K562 (cell line): ENCODE measurements at regions not wholly inside any gene's neighbourhood (a gene's known extent, or its start where the extent isn't known, plus 50 kb on each side); places are given as distances from the start of the nearest gene placed in this dataset.
"Not testable (repeated sequence)": the region's sequence is repeated elsewhere in the genome, so short reads cannot be mapped to it uniquely, and the experiment has no call there.

Source experiments
- ATAC-seq: fragments of 200-7000 bp; cut with Tn5 transposase; 3 replicates; pipeline ENCODE4 v1.9.1; 2020; ENCODE audit warnings: moderate library complexity
- BruUV-seq: library from RNA; stranded (reverse); fragments of 400-500 nt; replicated peaks from 2 replicates; lab custom pipeline; 2021; lab: Mats Ljungman, UMichigan
- CTCF ChIA-PET: fragments of 300-600 bp; formaldehyde crosslinking; extraction: SDS; loops from one replicate; lab custom pipeline; 2021; ENCODE audit warnings: low intra/inter-chr PET ratio; lab: Yijun Ruan, JAX
- POLR2A ChIA-PET: fragments of 300-600, 350-650 bp; sonication (Branson Sonifier 250); formaldehyde crosslinking; extraction: SDS; loops from one replicate; lab custom pipeline; 2021; ENCODE audit warnings: antibody characterized with exemption, inconsistent platforms; lab: Yijun Ruan, JAX
- DNase-seq, 4 experiments: peaks; one replicate each; pipeline versions ENCODE4 v3.0.0 to v3.0.0-alpha.2; 2011 to 2018; ENCODE audit warnings: low spot score in 3 of 4, mixed read lengths in 3 of 4; ENCODE audit errors: extremely low read depth in 1 of 4
- FAIRE-seq: peaks from 2 replicates; lab custom pipeline; 2011; peaks lifted over from hg19 to GRCh38; lab: Jason Lieb, UNC
- H2AFZ ChIP-seq: 2 replicates; pipeline ENCODE4 v1.6.0; 2011; ENCODE audit warnings: low read depth, low read length, control low read depth, inconsistent platforms
- H3K27ac ChIP-seq: fragments of 200-600 bp; 3 replicates; pipeline ENCODE4 v1.8.0; 2011; ENCODE audit warnings: low read depth, mild to moderate bottlenecking, control low read depth, inconsistent platforms, low read length, moderate library complexity, mixed read lengths; ENCODE audit errors: extremely low read depth
- H3K27me3 ChIP-seq, 2 experiments: fragments of 300-600 bp in 1 of 2; 2 replicates in 1 of 2; 3 replicates in 1 of 2; pipeline versions ENCODE4 v1.6.0 to v1.8.0; 2011; ENCODE audit warnings: inconsistent platforms in 2 of 2, low read length in 2 of 2, mild to moderate bottlenecking in 1 of 2, mixed read lengths in 1 of 2, moderate library complexity in 1 of 2; ENCODE audit not compliant: control insufficient read depth in 2 of 2, insufficient read depth in 2 of 2
- H3K36me3 ChIP-seq: fragments of 300-600 bp; 3 replicates; pipeline ENCODE4 v1.8.0; 2011; ENCODE audit warnings: mild to moderate bottlenecking, low read length, inconsistent platforms; ENCODE audit not compliant: control insufficient read depth, insufficient read depth
- H3K4me1 ChIP-seq, 2 experiments: fragments of 200-600 bp in 1 of 2; replicated peaks in 1 of 2; 2 replicates in 1 of 2; 3 replicates in 1 of 2; pipeline versions ENCODE4 v1.5.1 to v1.8.0; 2011; ENCODE audit warnings: inconsistent platforms in 2 of 2, low read length in 2 of 2, mild to moderate bottlenecking in 1 of 2, mixed read lengths in 1 of 2, moderate library complexity in 1 of 2; ENCODE audit not compliant: control insufficient read depth in 2 of 2, insufficient read depth in 2 of 2
- H3K4me2 ChIP-seq: 2 replicates; pipeline ENCODE4 v1.6.1; 2011; ENCODE audit warnings: low read length, control low read depth, inconsistent platforms, mixed read lengths; ENCODE audit not compliant: insufficient read depth
- H3K4me3 ChIP-seq: fragments of 200-600 bp; sonication (generic), shearing (Covaris generic); 2 replicates; pipeline ENCODE4 v1.5.1; 2016; ENCODE audit warnings: control low read depth, inconsistent platforms
- H3K79me2 ChIP-seq: fragments of 200-600 bp; 3 replicates; pipeline ENCODE4 v1.8.0; 2011; ENCODE audit warnings: low read length, inconsistent platforms; ENCODE audit not compliant: control insufficient read depth, insufficient read depth
- H3K9ac ChIP-seq, 2 experiments: 2 replicates each; pipeline versions ENCODE4 v1.6.0 to v1.6.1; 2011; ENCODE audit warnings: low read depth in 2 of 2, low read length in 2 of 2, control low read depth in 1 of 2, inconsistent platforms in 1 of 2, mild to moderate bottlenecking in 1 of 2, mixed read lengths in 1 of 2; ENCODE audit not compliant: insufficient read depth in 1 of 2
- H3K9me1 ChIP-seq: one replicate; pipeline ENCODE4 v1.6.0; 2011; ENCODE audit warnings: inconsistent platforms, mild to moderate bottlenecking, low read length, moderate library complexity; ENCODE audit not compliant: control insufficient read depth, insufficient read depth
- H3K9me3 ChIP-seq: replicated peaks from 2 replicates; pipeline ENCODE4 v1.5.1; 2011; ENCODE audit warnings: low read depth, low read length, inconsistent platforms; ENCODE audit not compliant: control insufficient read depth, insufficient read depth
- H4K20me1 ChIP-seq: replicated peaks from 2 replicates; pipeline ENCODE4 v1.6.1; 2011; ENCODE audit warnings: low read length, inconsistent platforms, mixed read lengths; ENCODE audit not compliant: control insufficient read depth, insufficient read depth
- MCM7 ChIP-seq, 2 experiments: fragments of 450-650 bp; IDR thresholded peaks; 2 replicates each; pipeline ENCODE4 v1.6.1; 2016 to 2018
- NR1H2 ChIP-seq: sonication (generic); formaldehyde crosslinking; IDR thresholded peaks from 2 replicates; pipeline ENCODE4 v1.4.0; 2020; ENCODE audit warnings: mild to moderate bottlenecking, missing genetic modification reagents
- XRCC5 ChIP-seq: fragments of 200-400 bp; formaldehyde crosslinking; IDR thresholded peaks from 2 replicates; pipeline ENCODE4 v1.6.1; 2017; ENCODE audit warnings: low read depth, mild to moderate bottlenecking, low read length
- YY1 ChIP-seq, 3 experiments: IDR thresholded peaks; 2 replicates each; pipeline ENCODE4 v1.6.1; 2011; ENCODE audit warnings: low read length in 2 of 3, mild to moderate bottlenecking in 2 of 3, moderate library complexity in 2 of 3, borderline replicate concordance in 1 of 3, control low read depth in 1 of 3, low read depth in 1 of 3; ENCODE audit not compliant: insufficient read depth in 3 of 3, insufficient replicate concordance in 2 of 3, control insufficient read depth in 1 of 3, insufficient read length in 1 of 3; ENCODE audit errors: extremely low read depth in 1 of 3
- ZNF263 ChIP-seq: sonication (generic); formaldehyde crosslinking; IDR thresholded peaks from 2 replicates; pipeline ENCODE4 v1.8.0; 2022; ENCODE audit warnings: mild to moderate bottlenecking, missing genetic modification reagents, borderline replicate concordance
- WGBS: fragments of 100-300 bp; shearing (Covaris generic); methylation state at CpG from one replicate; pipeline ENCODE4 v1.1.6; 2016; ENCODE audit warnings: low coverage, mixed read lengths; ENCODE audit not compliant: insufficient coverage; ENCODE audit errors: missing lambda C conversion rate; 5-methylcytosine and 5-hydroxymethylcytosine counted together
- in situ Hi-C: fragments of 300-500 bp; cut with MboI; formaldehyde crosslinking; loops from 4 replicates; pipeline ENCODE4 v1.15.0; 2018; ENCODE audit warnings: inconsistent platforms, mixed read lengths
- intact Hi-C: fragments of 100-400 bp; cut with micrococcal nuclease; formaldehyde crosslinking; loops from 2 replicates; pipeline ENCODE4 v1.14.2; 2022

- TF ChIP-seq NR1H2, result no peak
- TF ChIP-seq, all 486 proteins: peak for 3
These were observed 1071.7 kb downstream of the RPIA start (continued) for GRCh38 chr2:89763254-89763580.

GRCh38 chr2:89763581-89764485 lies 1072.4 kb downstream of the RPIA start:
- in situ Hi-C loops, result loop anchor here (5.0 kb wide), 1 partner anchor 87 kb away; no protein-coding TSS in a partner anchor
- 1% methylated on average over 24 of the region's 29 CpGs for WGBS
- H3K9me3 ChIP-seq, result no peaks in the 10 kb centered on the region
- ATAC-seq, result no peak
- H4K20me1 ChIP-seq, result no peaks in the 10 kb centered on the region
- CTCF ChIA-PET, result no interaction called here
- H2AFZ ChIP-seq, result no peak overlapping the region
- H3K9ac ChIP-seq, result no peak overlapping the region; a peak in 1 of 4 replicates
- intact Hi-C loops, result no loop called here
- TF ChIP-seq YY1 (IDR thresholded peaks at IDR 0.05; ENCODE audit: borderline replicate concordance in 1 of 3, control insufficient read depth in 1 of 3, extremely low read depth in 1 of 3, insufficient read depth in 3 of 3, insufficient read length in 1 of 3, insufficient replicate concordance in 2 of 3, low read depth in 1 of 3, low read length in 2 of 3) (no peak), ZNF263 (no peak), MCM7 (IDR thresholded peaks at IDR 0.05) (no peak), XRCC5 (no peak)
- TF ChIP-seq, all 486 proteins: peak for 0
- Histone ChIP-seq H3K9me1 (no peaks in the 10 kb centered on the region), H3K27ac (no peak overlapping the region), H3K27me3 (peaks cover 6 to 16% of the 10 kb centered on the region in 2 experiments; a peak in 3 of 5 replicates), H3K4me2 (no peak overlapping the region), H3K79me2 (no peaks in the 10 kb centered on the region), H3K4me3 (no peak overlapping the region), H3K36me3 (no peaks in the 10 kb centered on the region), H3K4me1 (peaks cover 0 to 9% of the 10 kb centered on the region in 2 experiments; a peak in 2 of 5 replicates)
- BruUV-seq, result no TSS peak
- DNase-seq (no peak), FAIRE-seq (no peak)
- POLR2A ChIA-PET, result no interaction called here

- POLR2A ChIA-PET, FAIRE-seq, H2AFZ ChIP-seq, H3K4me3 ChIP-seq, H3K9me3 ChIP-seq, BruUV-seq, H3K9me1 ChIP-seq, intact Hi-C loops, H3K9ac ChIP-seq, H3K36me3 ChIP-seq, CTCF ChIA-PET, H3K4me2 ChIP-seq, DNase-seq, H3K27ac ChIP-seq, H3K79me2 ChIP-seq, H3K4me1 ChIP-seq, ATAC-seq, H4K20me1 ChIP-seq: not testable (repeated sequence)
- H3K27me3 ChIP-seq, result peaks cover 6 to 16% of the 10 kb centered on the region in 2 experiments; a peak in 3 of 5 replicates
- in situ Hi-C loops, result loop anchor here (5.0 kb wide), 1 partner anchor 87 kb away; no protein-coding TSS in a partner anchor
- 1% methylated on average over 19 of the region's 20 CpGs for WGBS
These were observed 1073.3 kb downstream of the RPIA start for GRCh38 chr2:89764571-89765360.
